ENCODE measurements at regions not wholly inside any gene's neighbourhood (a gene's known extent, or its start where the extent isn't known, plus 50 kb on each side); places are given as distances from the start of the nearest gene placed in this dataset.

DNA sequence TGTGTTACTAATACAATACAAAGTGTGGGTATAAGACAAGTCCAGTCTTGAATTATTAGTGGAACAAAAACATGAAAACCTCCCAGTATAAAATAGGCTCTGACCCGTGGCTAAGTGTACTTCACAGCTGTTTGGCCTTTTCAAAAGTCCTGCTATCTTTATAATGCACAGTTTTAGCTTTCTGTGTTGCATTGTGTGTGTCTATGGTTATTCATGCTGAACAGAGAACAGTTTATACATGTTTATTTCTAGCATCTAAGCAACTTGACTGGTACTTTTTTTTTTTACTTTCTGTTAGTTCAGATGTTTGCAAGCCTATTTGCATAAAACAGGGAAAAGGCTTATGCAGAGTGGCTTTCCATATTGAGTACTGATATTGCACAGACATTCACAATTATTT is 119.2 kb upstream of the CCN2 start:
- H3K4me3 ChIP-seq (ENCODE audit: extremely low read depth in 1 of 4, insufficient read depth in 2 of 4, low read depth in 3 of 4, low read length in 4 of 4) = no peak overlapping the region
- no peak overlapping the region for H3K14ac ChIP-seq (ENCODE audit: insufficient read length)
- H3K4me1 ChIP-seq (replicated peaks in 1 of 4; ENCODE audit: control insufficient read depth in 3 of 4, insufficient read depth in 4 of 4, low read length in 3 of 4) = no peaks in the 10 kb centered on the region
- no peak overlapping the region for H2BK120ac ChIP-seq (replicated peaks; ENCODE audit: low read depth, low read length)
- H3K4me2 ChIP-seq (ENCODE audit: insufficient read depth in 1 of 2, low read depth in 2 of 2, low read length in 2 of 2) = no peak overlapping the region
- TF ChIP-seq NANOG (IDR thresholded peaks at IDR 0.05; ENCODE audit: insufficient read depth, low read depth, low read length, poor library complexity, severe bottlenecking) (no peak), RFX5 (IDR thresholded peaks at IDR 0.05; ENCODE audit: borderline replicate concordance, low read depth, low read length) (no peak), KDM5A (IDR thresholded peaks at IDR 0.05; ENCODE audit: low read length) (no peak), FOSL1 (IDR thresholded peaks at IDR 0.05; ENCODE audit: insufficient read depth, low read depth, low read length) (no peak), NRF1 (IDR thresholded peaks at IDR 0.05; ENCODE audit: low read depth, low read length) (no peak)
- no peaks in the 10 kb centered on the region for H3K36me3 ChIP-seq (ENCODE audit: control insufficient read depth in 2 of 4, insufficient read depth in 4 of 4, low read length in 3 of 4)
- no peak overlapping the region for H3K4ac ChIP-seq (replicated peaks; ENCODE audit: insufficient read length, low read depth, low read length)
- no peak overlapping the region for H3K27ac ChIP-seq (ENCODE audit: low read depth, low read length)
- no peak for DNase-seq (ENCODE audit: low read depth in 1 of 2, low spot score in 2 of 2)
- H3K18ac ChIP-seq (ENCODE audit: extremely low read depth, low read length) = no peak overlapping the region
- H2BK12ac ChIP-seq (ENCODE audit: low read depth, low read length) = no peak overlapping the region
- no peaks in the 10 kb centered on the region for H4K20me1 ChIP-seq (replicated peaks in 1 of 2; ENCODE audit: control insufficient read depth in 1 of 2, insufficient read depth in 2 of 2, low read length in 2 of 2)
- no peak overlapping the region for H4K5ac ChIP-seq (ENCODE audit: insufficient read length, low read depth, low read length)
- no peak for FAIRE-seq
- H3K79me1 ChIP-seq (ENCODE audit: low read depth, low read length) = no peaks in the 10 kb centered on the region
- H3K9ac ChIP-seq (replicated peaks in 1 of 4; ENCODE audit: extremely low read depth in 1 of 4, low read depth in 3 of 4, low read length in 3 of 4) = no peak overlapping the region
- H3K9me3 ChIP-seq (ENCODE audit: insufficient read depth in 2 of 2, low read depth in 1 of 2, low read length in 1 of 2) = no peaks in the 10 kb centered on the region
- POLR2A ChIA-PET (ENCODE audit: partially characterized antibody) = no interaction called here
- H3K23me2 ChIP-seq (ENCODE audit: low read depth, low read length) = no peaks in the 10 kb centered on the region
- H2BK15ac ChIP-seq (ENCODE audit: low read length) = no peak overlapping the region
- no peak overlapping the region for H2BK20ac ChIP-seq (ENCODE audit: low read length)
- no peak overlapping the region for H3K23ac ChIP-seq (ENCODE audit: insufficient read length)
- H2AFZ ChIP-seq (ENCODE audit: low read length) = no peak overlapping the region
- H3K27me3 ChIP-seq (replicated peaks in 1 of 4; ENCODE audit: control insufficient read depth in 3 of 4, extremely low read depth in 1 of 4, insufficient read depth in 3 of 4, low read length in 3 of 4) = no peaks in the 10 kb centered on the region
- H3K79me2 ChIP-seq (ENCODE audit: control insufficient read depth in 1 of 2, insufficient read depth in 2 of 2, low read length in 2 of 2) = no peaks in the 10 kb centered on the region
- CTCF ChIA-PET (ENCODE audit: partially characterized antibody) = interaction anchor here (0.7 kb wide), 2 partner anchors 21 to 82 kb away, joined by 3 read pairs; no protein-coding TSS in a partner anchor
- H4K8ac ChIP-seq (ENCODE audit: extremely low read depth, insufficient read depth, low read length) = no peak overlapping the region
- H3K56ac ChIP-seq (replicated peaks; ENCODE audit: insufficient read length, low read depth, low read length) = no peak overlapping the region
- H2AK5ac ChIP-seq (ENCODE audit: low read depth, low read length) = no peak overlapping the region
- WGBS, 2 experiments (ENCODE audit: extremely low coverage in 1 of 2, insufficient coverage in 1 of 2, insufficient read length in 1 of 2, insufficient replicate concordance in 2 of 2, low coverage in 1 of 2, low lambda C conversion rate in 2 of 2, missing lambda C conversion rate in 1 of 2) = 69% methylated on average over 1 of the region's 1 CpG; no CpG with 5 or more reads in 1 of the 2 experiments
- no peak overlapping the region for H4K91ac ChIP-seq (replicated peaks; ENCODE audit: insufficient read length, low read length)
- no peak overlapping the region for H2BK5ac ChIP-seq (ENCODE audit: low read depth, low read length)

Measured in H1 (cell line).